ENCODE measurements at regions not wholly inside any gene's neighbourhood (a gene's known extent, or its start where the extent isn't known, plus 50 kb on each side); places are given as distances from the start of the nearest gene placed in this dataset.

- 8 to 31% (median 27%) methylated on average over 2 of the region's 2 CpGs for WGBS, 4 donors
- Histone ChIP-seq H3K27me3 (no peaks in the 10 kb centered on the region), H3K27ac (no peak overlapping the region), H3K36me3 (no peaks in the 10 kb centered on the region), H3K4me1 (no peaks in the 10 kb centered on the region), H3K4me3 (no peak overlapping the region), H3K9me3 (no peaks in the 10 kb centered on the region)
- DNase-seq (no peak), ATAC-seq (no peak)
- intact Hi-C loops (cut with DNase I) = no loop called here
- no peak for TF ChIP-seq CTCF (IDR thresholded peaks at IDR 0.05)
- TF ChIP-seq POLR2A (IDR thresholded peaks at IDR 0.05) = no peak
Observed at GRCh38 chr3:35338186-35338585, 301.1 kb upstream of the ARPP21 start.

- peaks cover 0 to 6% (median 0%) of the 10 kb centered on the region in 12 donors for H3K4me1 ChIP-seq
- WGBS, 4 donors = 92 to 96% (median 93%) methylated on average over 1 of the region's 1 CpG
- no peak overlapping the region for H3K27ac ChIP-seq
- no peak for DNase-seq
- intact Hi-C loops (cut with DNase I) = no loop called here
- no peak for ATAC-seq
- H3K27me3 ChIP-seq = no peaks in the 10 kb centered on the region
- no peaks in the 10 kb centered on the region for H3K36me3 ChIP-seq
- TF ChIP-seq CTCF (IDR thresholded peaks at IDR 0.05) (no peak), POLR2A (IDR thresholded peaks at IDR 0.05) (no peak)
- H3K4me3 ChIP-seq = no peak overlapping the region
- H3K9me3 ChIP-seq = no peaks in the 10 kb centered on the region
Observed at GRCh38 chr3:35380196-35380595, 259.1 kb upstream of the ARPP21 start.

- WGBS, 4 donors = 82 to 89% (median 84%) methylated on average over 2 of the region's 2 CpGs
- DNase-seq (no peak), ATAC-seq (no peak)
- intact Hi-C loops (cut with DNase I) = no loop called here
- TF ChIP-seq CTCF (IDR thresholded peaks at IDR 0.05) (no peak), POLR2A (IDR thresholded peaks at IDR 0.05) (no peak)
- H3K27ac ChIP-seq = no peak overlapping the region
- no peaks in the 10 kb centered on the region for H3K36me3 ChIP-seq
- H3K9me3 ChIP-seq = no peaks in the 10 kb centered on the region
- peaks cover 0 to 6% (median 0%) of the 10 kb centered on the region in 12 donors for H3K4me1 ChIP-seq
- H3K4me3 ChIP-seq = no peak overlapping the region
- no peaks in the 10 kb centered on the region for H3K27me3 ChIP-seq
Observed at GRCh38 chr3:35383216-35383615, 256.1 kb upstream of the ARPP21 start.

- no peak for DNase-seq
- Histone ChIP-seq H3K9me3 (no peaks in the 10 kb centered on the region), H3K4me1 (peaks cover 0 to 6% (median 0%) of the 10 kb centered on the region in 12 donors), H3K4me3 (no peak overlapping the region), H3K27me3 (no peaks in the 10 kb centered on the region), H3K36me3 (no peaks in the 10 kb centered on the region), H3K27ac (no peak overlapping the region)
- no peak for TF ChIP-seq CTCF (IDR thresholded peaks at IDR 0.05)
- TF ChIP-seq POLR2A (IDR thresholded peaks at IDR 0.05) = no peak
- intact Hi-C loops (cut with DNase I) = no loop called here
- ATAC-seq = no peak
- WGBS, 4 donors = 53 to 58% (median 56%) methylated on average over 8 of the region's 8 CpGs
Observed at GRCh38 chr3:35383719-35384555, 255.4 kb upstream of the ARPP21 start.
